ENCODE measurements at regions not wholly inside any gene's neighbourhood (a gene's known extent, or its start where the extent isn't known, plus 50 kb on each side); places are given as distances from the start of the nearest gene placed in this dataset.

DNA sequence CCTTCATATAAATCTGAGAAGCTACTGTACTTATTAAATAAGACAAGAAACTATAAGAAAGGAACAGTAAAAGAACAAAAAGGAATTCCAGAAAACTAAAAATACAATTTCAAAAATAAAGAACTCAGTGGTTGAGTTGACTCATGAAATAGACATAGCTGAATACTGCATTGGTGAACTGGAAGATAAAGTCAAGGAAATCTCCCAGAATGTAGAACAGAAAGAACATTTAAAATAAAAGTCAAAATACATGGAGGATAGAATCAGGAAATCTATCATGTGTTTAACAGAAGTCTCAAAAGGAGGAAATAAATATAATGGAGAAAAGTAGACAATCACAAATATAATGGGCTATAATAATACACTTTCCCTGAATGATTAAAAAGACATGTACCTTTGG is 136.4 kb upstream of the PMFBP1 start:
- TF ChIP-seq, protein P1, sequence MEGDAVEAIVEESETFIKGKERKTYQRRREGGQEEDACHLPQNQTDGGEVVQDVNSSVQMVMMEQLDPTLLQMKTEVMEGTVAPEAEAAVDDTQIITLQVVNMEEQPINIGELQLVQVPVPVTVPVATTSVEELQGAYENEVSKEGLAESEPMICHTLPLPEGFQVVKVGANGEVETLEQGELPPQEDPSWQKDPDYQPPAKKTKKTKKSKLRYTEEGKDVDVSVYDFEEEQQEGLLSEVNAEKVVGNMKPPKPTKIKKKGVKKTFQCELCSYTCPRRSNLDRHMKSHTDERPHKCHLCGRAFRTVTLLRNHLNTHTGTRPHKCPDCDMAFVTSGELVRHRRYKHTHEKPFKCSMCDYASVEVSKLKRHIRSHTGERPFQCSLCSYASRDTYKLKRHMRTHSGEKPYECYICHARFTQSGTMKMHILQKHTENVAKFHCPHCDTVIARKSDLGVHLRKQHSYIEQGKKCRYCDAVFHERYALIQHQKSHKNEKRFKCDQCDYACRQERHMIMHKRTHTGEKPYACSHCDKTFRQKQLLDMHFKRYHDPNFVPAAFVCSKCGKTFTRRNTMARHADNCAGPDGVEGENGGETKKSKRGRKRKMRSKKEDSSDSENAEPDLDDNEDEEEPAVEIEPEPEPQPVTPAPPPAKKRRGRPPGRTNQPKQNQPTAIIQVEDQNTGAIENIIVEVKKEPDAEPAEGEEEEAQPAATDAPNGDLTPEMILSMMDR (IDR thresholded peaks at IDR 0.05): no peak
- TF ChIP-seq POLR2AphosphoS5 (IDR thresholded peaks at IDR 0.05) (no peak), POLR2A (IDR thresholded peaks at IDR 0.05) (no peak), EP300 (IDR thresholded peaks at IDR 0.05) (no peak)

Data from sigmoid colon (tissue), 4 donors.